ENCODE measurements at regions not wholly inside any gene's neighbourhood (a gene's known extent, or its start where the extent isn't known, plus 50 kb on each side); places are given as distances from the start of the nearest gene placed in this dataset.

GRCh38 chrX:42189576-42189975, 266.2 kb upstream of the CASK start:
- TF ChIP-seq EZH2phosphoT487 (IDR thresholded peaks at IDR 0.05; ENCODE audit: insufficient read depth, low read depth) = no peak
- TF ChIP-seq EZH2 (IDR thresholded peaks at IDR 0.05; ENCODE audit: insufficient read depth, poor library complexity, severe bottlenecking) = no peak

Measured in GM23248 (cell line).